Omental fat pad (tissue), 3 donors: ENCODE measurements at regions not wholly inside any gene's neighbourhood (a gene's known extent, or its start where the extent isn't known, plus 50 kb on each side); places are given as distances from the start of the nearest gene placed in this dataset.

Source experiments
- ATAC-seq: fragments of 150-250 bp; one replicate; pipeline ENCODE4 v1.9.1; 2016; ENCODE audit warnings: mild to moderate bottlenecking, moderate library complexity; ENCODE audit not compliant: low FRiP score
- DNase-seq: peaks from one replicate; pipeline ENCODE4 v3.0.0-alpha.2; 2019; ENCODE audit warnings: low spot score
- TF ChIP-seq, protein P1 (sequence below), 3 donors: fragments of 450-650 bp; IDR thresholded peaks; one replicate each; pipeline ENCODE4 v1.5.1; 2016 to 2017; ENCODE audit warnings: antibody characterized with exemption in 3 of 3, mild to moderate bottlenecking in 3 of 3, moderate library complexity in 2 of 3

DNA sequence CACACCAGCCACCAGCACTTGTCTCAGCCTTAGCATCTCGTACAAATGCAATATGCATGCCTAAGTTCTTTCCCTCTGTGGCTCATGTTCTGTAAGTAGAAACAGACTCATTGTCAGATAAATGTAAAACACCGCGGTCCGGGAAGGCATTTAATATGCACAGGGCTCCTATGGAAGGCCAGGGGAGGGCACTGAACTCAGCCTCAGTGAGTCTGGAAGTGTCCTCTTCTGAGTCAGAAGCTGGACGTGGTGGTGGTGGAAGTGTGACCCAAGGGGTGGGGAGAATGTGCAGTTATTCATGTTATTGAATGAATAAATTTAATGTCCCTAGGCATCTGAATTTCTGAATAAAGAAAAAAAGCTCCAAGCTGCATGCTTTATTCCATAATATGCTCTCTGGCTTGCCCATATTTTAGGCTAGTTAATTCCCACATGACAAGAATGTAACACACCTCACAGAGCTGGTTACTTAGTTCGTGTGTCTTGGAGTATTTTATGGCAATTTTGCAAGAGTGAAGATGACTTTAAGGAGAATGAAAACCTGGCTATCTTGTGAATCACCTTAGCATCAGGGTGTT lies 193.1 kb upstream of the GATB start:
- TF ChIP-seq, protein P1, sequence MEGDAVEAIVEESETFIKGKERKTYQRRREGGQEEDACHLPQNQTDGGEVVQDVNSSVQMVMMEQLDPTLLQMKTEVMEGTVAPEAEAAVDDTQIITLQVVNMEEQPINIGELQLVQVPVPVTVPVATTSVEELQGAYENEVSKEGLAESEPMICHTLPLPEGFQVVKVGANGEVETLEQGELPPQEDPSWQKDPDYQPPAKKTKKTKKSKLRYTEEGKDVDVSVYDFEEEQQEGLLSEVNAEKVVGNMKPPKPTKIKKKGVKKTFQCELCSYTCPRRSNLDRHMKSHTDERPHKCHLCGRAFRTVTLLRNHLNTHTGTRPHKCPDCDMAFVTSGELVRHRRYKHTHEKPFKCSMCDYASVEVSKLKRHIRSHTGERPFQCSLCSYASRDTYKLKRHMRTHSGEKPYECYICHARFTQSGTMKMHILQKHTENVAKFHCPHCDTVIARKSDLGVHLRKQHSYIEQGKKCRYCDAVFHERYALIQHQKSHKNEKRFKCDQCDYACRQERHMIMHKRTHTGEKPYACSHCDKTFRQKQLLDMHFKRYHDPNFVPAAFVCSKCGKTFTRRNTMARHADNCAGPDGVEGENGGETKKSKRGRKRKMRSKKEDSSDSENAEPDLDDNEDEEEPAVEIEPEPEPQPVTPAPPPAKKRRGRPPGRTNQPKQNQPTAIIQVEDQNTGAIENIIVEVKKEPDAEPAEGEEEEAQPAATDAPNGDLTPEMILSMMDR (IDR thresholded peaks at IDR 0.05), result no peak
- no peak for DNase-seq
- ATAC-seq, result no peak

DNA sequence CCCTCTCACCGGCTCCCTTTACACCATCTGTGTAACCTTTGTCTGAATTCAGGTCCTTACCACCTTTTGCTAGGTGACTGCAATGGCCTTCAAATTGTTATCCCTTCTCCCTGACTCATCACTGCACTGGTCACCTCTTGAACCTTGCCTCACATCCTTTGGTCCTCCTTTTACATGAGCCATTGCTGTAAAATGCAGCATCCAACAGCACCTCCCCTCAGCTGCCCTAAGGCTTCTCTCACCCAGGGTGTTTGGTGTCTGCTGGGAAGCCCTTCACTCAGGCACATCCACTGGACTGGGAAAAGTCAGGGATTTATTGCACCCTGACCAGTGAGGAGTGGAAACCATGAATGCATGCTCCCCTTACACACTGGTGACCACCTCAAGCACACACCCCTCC lies 192.5 kb upstream of the GATB start:
- TF ChIP-seq, protein P1 (IDR thresholded peaks at IDR 0.05), result no peak

DNA sequence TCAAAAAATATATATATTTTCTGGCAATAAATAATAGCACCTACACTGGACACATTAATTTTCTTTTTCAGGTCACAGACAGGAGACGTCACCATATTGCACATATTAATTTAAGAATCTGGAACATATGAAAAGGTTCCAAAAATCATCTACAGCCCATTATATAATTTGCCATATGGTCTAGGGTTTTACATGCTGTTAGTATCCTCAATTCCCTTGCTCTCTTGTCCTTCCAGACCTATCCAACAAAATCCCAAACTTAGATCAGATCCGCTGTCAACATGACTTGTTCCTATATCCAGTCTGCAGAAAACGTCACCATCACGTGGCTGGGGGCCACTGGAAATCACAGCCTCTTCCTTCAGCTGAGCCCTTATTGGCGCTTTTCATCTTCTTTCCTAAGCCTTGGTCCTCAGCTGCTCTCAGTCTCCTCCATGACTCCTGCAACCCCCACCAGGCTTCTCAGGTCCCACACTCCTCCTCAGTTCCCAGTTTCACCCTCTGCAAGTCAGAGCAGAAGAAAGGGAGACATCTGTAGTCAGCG lies 192.0 kb upstream of the GATB start:
- TF ChIP-seq, protein P1 (IDR thresholded peaks at IDR 0.05), result no peak
- DNase-seq (no peak), ATAC-seq (no peak)

More for the DNA sequence above, 192.5 kb upstream of the GATB start:
- ATAC-seq (no peak), DNase-seq (no peak)

DNA sequence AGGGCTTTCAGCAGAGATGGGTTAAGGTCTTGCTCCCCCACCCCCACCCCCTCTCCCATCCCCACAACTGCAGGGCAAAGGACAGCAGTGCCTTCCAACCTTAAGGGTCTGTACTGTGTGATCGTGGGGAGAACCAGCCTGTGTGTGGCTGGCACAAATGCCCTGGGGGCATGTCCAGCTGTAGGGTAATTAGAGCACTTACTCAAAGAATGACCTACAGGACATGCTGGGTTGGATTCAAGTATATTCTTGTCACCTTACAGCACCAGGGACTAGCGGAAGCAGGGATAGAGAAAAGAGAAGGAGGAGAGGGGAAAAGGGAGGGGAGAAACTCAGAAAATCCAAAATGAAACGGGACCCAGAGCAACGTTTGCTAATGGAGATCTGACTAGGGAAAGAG lies 191.3 kb upstream of the GATB start:
- no peak for ATAC-seq
- TF ChIP-seq, protein P1 (IDR thresholded peaks at IDR 0.05), result no peak
- no peak for DNase-seq

DNA sequence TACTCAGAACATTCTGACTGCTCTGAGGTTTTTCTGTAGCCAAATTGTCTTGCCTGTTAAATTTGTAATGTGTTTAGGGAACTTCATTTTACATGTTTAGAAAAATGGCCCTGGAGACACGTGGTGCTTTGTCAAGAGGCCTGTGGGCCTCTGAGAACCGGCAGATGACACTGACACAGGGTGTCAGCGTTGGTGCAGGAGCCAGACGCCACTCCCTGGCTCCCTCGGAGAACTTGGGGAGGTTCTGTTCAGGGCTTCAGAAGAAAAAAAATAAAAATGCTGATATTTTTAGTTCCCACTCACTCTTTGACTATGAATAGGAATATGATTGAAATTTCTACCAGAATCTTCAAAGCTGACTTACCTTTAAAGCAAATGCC lies 190.9 kb upstream of the GATB start:
- ATAC-seq, result no peak
- TF ChIP-seq, protein P1 (IDR thresholded peaks at IDR 0.05), result no peak
- DNase-seq, result no peak

DNA sequence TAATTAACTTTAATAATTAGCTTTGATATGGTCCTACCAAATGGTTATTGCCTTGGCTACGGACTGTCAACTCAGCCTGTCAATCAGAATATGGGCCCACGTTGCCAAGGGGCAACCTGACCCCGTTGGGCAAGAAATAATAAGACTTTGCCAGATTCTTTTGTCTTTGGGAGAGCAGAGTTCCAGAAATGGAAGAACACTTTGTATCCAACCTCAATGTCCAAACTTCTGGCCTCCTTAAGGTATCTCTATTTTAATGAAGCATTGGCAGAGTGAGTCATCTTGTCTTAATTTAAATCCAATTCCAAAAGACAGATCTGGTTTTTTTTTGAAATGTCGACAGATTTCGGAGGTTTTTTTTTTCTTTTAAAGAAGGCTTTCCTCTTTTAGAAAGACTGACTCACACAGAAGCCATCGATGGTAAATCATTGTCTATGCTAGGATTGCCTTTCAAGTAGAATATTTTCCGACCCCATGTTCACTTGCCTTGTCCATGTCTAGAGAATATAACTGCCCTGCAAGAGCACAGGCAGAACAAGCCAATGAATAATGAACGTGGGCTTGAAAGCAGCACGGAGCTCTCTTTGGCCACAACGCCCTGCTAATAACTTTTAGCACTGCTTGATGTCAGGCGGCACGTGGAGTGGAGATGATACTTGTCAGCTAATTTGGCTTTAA lies 190.3 kb upstream of the GATB start:
- TF ChIP-seq, protein P1 (IDR thresholded peaks at IDR 0.05), result no peak
- no peak for DNase-seq
- ATAC-seq, result no peak
